HG02759 (cell line): ENCODE measurements at regions not wholly inside any gene's neighbourhood (a gene's known extent, or its start where the extent isn't known, plus 50 kb on each side); places are given as distances from the start of the nearest gene placed in this dataset.

Experiments
- ATAC-seq: cut with Tn5 transposase; IDR thresholded peaks from one replicate; pipeline ENCODE4 v1.9.1; 2021; ENCODE audit warnings: mild to moderate bottlenecking, moderate library complexity; ENCODE audit not compliant: unreplicated experiment

- ATAC-seq: no peak
Measured at GRCh38 chr9:16193066-16193465, 640.2 kb downstream of the CCDC171 start.

GRCh38 chr9:16196206-16196605 is 643.4 kb downstream of the CCDC171 start:
- no peak for ATAC-seq

- ATAC-seq: no peak
Measured at GRCh38 chr9:16197578-16198370, 644.9 kb downstream of the CCDC171 start.

- no peak for ATAC-seq
Measured at GRCh38 chr9:16198996-16199395, 646.2 kb downstream of the CCDC171 start.

- ATAC-seq: no peak
Measured at GRCh38 chr9:16202221-16202620, 649.4 kb downstream of the CCDC171 start.

GRCh38 chr9:16202914-16203728 is 650.3 kb downstream of the CCDC171 start:
- ATAC-seq: no peak

- no peak for ATAC-seq
Measured at GRCh38 chr9:16203729-16204573, 651.1 kb downstream of the CCDC171 start.

- no peak for ATAC-seq
Measured at GRCh38 chr9:16205455-16205854, 652.6 kb downstream of the CCDC171 start.

GRCh38 chr9:16206518-16206917 is 653.7 kb downstream of the CCDC171 start:
- ATAC-seq: no peak

GRCh38 chr9:16207161-16207560 is 654.3 kb downstream of the CCDC171 start:
- no peak for ATAC-seq

- ATAC-seq: no peak
Measured at GRCh38 chr9:16210440-16210839, 657.6 kb downstream of the CCDC171 start.

- ATAC-seq: no peak
Measured at GRCh38 chr9:16211946-16212345, 658.5 kb downstream of the BNC2 start.

GRCh38 chr9:16213781-16214515 is 656.5 kb downstream of the BNC2 start:
- ATAC-seq: no peak

GRCh38 chr9:16214677-16215352 is 655.7 kb downstream of the BNC2 start:
- no peak for ATAC-seq

GRCh38 chr9:16215353-16215680 is 655.2 kb downstream of the BNC2 start:
- ATAC-seq: no peak

GRCh38 chr9:16217943-16218701 is 652.3 kb downstream of the BNC2 start:
- ATAC-seq: no peak

- no peak for ATAC-seq
Measured at GRCh38 chr9:16221366-16221765, 649.1 kb downstream of the BNC2 start.

- no peak for ATAC-seq
Measured at GRCh38 chr9:16221822-16222547, 648.5 kb downstream of the BNC2 start.
